ENCODE measurements at regions not wholly inside any gene's neighbourhood (a gene's known extent, or its start where the extent isn't known, plus 50 kb on each side); places are given as distances from the start of the nearest gene placed in this dataset.

DNA sequence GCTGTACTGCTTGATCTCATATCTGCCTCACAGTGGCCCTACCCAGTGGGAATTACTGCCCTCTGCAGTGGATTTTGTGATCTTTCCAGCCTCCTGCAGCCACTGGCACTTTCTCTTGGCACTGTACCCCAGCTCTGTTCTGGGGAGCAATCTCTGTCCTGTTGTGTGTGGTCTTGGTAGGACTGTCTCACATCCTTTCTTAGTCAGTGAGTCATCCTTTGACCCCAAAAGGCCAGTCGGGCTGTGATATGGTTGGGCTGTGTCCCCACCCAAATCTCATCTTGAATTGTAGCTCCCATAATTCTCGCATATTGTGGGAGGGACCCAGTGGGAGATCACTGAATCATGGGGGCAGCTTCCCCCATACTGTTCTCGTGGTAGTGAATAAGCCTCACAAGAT lies 133.3 kb upstream of the TPM1 start:
- H3K27me3 ChIP-seq (ENCODE audit: insufficient read depth, low read depth, severe bottlenecking): no peaks in the 10 kb centered on the region
- DNase-seq: no peak
- TF ChIP-seq, protein P1, sequence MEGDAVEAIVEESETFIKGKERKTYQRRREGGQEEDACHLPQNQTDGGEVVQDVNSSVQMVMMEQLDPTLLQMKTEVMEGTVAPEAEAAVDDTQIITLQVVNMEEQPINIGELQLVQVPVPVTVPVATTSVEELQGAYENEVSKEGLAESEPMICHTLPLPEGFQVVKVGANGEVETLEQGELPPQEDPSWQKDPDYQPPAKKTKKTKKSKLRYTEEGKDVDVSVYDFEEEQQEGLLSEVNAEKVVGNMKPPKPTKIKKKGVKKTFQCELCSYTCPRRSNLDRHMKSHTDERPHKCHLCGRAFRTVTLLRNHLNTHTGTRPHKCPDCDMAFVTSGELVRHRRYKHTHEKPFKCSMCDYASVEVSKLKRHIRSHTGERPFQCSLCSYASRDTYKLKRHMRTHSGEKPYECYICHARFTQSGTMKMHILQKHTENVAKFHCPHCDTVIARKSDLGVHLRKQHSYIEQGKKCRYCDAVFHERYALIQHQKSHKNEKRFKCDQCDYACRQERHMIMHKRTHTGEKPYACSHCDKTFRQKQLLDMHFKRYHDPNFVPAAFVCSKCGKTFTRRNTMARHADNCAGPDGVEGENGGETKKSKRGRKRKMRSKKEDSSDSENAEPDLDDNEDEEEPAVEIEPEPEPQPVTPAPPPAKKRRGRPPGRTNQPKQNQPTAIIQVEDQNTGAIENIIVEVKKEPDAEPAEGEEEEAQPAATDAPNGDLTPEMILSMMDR (IDR thresholded peaks at IDR 0.05; ENCODE audit: low read depth, low read length): no peak

GRCh38 chr15:62912282-62912681 lies 130.3 kb upstream of the TPM1 start:
- TF ChIP-seq, protein P1 (IDR thresholded peaks at IDR 0.05; ENCODE audit: low read depth, low read length): no peak
- DNase-seq: no peak
- no peaks in the 10 kb centered on the region for H3K36me3 ChIP-seq

More for the DNA sequence above, 133.3 kb upstream of the TPM1 start:
- Histone ChIP-seq H3K4me3 (ENCODE audit: low read depth, low read length) (no peak overlapping the region), H3K36me3 (no peaks in the 10 kb centered on the region), H3K27ac (no peak overlapping the region), H3K9me3 (ENCODE audit: severe bottlenecking) (no peaks in the 10 kb centered on the region)

DNA sequence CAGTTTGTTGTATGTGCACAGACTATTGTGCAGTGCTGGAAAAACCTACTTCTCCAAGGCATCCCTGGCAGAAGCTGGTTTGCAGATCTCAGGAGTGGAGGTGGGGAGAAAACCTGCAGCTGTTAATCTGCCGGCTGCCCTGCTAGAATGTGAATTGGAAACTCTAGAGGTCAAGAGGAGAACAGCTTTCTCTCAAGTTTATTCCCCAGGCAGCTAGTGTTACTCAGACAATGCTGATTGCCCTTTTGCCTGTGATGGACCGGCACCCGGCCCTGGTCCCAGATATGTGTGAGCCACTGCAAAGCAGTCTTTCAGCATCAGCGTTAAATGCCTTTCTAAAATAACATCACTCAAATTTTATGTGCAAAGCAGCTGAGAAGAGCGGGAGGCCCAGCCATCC lies 129.7 kb upstream of the TPM1 start:
- peak; percentile 37 for DNase-seq
- no peak overlapping the region for H3K4me3 ChIP-seq (ENCODE audit: low read depth, low read length)
- no peak overlapping the region for H3K27ac ChIP-seq
- no peaks in the 10 kb centered on the region for H3K27me3 ChIP-seq (ENCODE audit: insufficient read depth, low read depth, severe bottlenecking)
- TF ChIP-seq, protein P1 (IDR thresholded peaks at IDR 0.05; ENCODE audit: low read depth, low read length): peak; percentile 27; the same call in 1 of the 2 replicates
- no peaks in the 10 kb centered on the region for H3K36me3 ChIP-seq
- no peaks in the 10 kb centered on the region for H3K9me3 ChIP-seq (ENCODE audit: severe bottlenecking)

More at GRCh38 chr15:62912282-62912681, 130.3 kb upstream of the TPM1 start:
- Histone ChIP-seq H3K27ac (no peak overlapping the region), H3K4me3 (ENCODE audit: low read depth, low read length) (no peak overlapping the region), H3K27me3 (ENCODE audit: insufficient read depth, low read depth, severe bottlenecking) (no peaks in the 10 kb centered on the region), H3K9me3 (ENCODE audit: severe bottlenecking) (no peaks in the 10 kb centered on the region)

DNA sequence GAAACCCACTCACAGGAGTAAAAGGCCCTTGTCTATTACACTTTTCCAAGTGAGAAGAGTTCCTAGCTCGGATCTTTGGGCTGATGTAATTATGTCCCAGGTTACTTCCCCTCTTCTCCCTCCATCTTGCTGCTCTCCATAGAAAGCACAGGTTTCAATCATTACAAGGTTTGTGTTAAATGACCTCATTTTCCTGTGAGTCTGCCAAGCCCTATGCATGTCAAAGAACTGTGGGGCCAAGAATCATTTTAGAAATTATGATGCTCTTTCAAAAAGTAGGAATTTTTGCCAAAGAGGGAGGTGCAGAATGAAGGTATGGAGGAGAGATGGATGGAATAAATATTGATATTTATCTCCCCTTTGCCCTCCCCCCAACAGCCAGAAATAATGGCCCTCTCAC lies 129.3 kb upstream of the TPM1 start:
- H3K36me3 ChIP-seq: no peaks in the 10 kb centered on the region
- TF ChIP-seq, protein P1 (IDR thresholded peaks at IDR 0.05; ENCODE audit: low read depth, low read length): no peak
- no peak overlapping the region for H3K27ac ChIP-seq
- no peaks in the 10 kb centered on the region for H3K9me3 ChIP-seq (ENCODE audit: severe bottlenecking)
- no peak for DNase-seq
- H3K27me3 ChIP-seq (ENCODE audit: insufficient read depth, low read depth, severe bottlenecking): no peaks in the 10 kb centered on the region
- H3K4me3 ChIP-seq (ENCODE audit: low read depth, low read length): no peak overlapping the region

DNA sequence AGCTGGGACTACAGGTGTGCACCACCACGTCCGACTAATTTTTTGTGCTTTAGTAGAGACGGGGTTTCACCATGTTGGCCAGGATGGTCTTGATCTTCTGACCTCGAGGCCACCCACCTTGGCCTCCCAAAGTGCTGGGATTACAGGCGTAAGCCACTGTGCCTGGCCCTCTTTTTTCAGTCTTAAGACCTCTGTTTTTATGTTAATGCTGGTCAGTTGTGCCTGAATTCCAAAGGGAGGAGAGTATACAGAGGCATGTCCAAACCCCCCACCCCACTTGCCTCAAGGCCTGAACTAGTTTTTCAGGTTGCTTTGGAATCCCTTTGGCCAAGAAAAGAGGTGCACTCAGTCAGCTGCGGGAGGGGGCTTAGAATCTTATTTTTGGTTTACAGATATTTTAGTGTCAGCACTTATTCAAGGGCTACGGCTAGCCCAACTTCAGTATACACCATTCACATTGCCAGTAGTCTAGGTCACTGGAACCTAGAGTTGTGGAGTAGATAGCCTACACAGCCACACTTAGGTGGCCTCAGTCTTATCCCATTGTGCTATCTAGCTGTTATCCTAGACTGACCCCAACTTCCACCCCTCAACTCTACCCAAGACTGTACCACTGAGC lies 128.0 kb upstream of the TPM1 start:
- Histone ChIP-seq H3K9me3 (ENCODE audit: severe bottlenecking) (no peaks in the 10 kb centered on the region), H3K27ac (no peak overlapping the region), H3K4me3 (ENCODE audit: low read depth, low read length) (no peak overlapping the region), H3K27me3 (ENCODE audit: insufficient read depth, low read depth, severe bottlenecking) (no peaks in the 10 kb centered on the region), H3K36me3 (no peaks in the 10 kb centered on the region)
- TF ChIP-seq, protein P1 (IDR thresholded peaks at IDR 0.05; ENCODE audit: low read depth, low read length): no peak
- DNase-seq: no peak

Data from WERI-Rb-1 (cell line).